ENCODE measurements at regions not wholly inside any gene's neighbourhood (a gene's known extent, or its start where the extent isn't known, plus 50 kb on each side); places are given as distances from the start of the nearest gene placed in this dataset.
"Not testable (repeated sequence)": the region's sequence is repeated elsewhere in the genome, so short reads cannot be mapped to it uniquely, and the experiment has no call there.

DNA sequence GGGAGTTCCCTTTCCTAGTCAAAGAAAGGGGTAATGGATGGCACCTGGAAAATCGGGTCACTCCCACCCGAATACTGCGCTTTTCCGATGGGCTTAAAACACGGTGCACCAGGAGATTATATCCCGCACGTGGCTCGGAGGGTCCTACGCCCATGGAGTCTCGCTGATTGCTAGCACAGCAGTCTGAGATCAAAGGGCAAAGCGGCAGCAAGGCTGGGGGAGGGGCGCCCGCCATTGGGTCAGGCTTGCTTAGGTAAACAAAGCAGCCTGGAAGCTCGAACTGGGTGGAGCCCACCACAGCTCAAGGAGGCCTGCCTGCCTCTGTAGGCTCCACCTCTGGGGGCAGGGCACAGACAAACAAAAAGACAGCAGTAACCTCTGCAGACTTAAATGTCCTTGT lies 683.3 kb upstream of the MIR17HG start:
- DNase-seq (ENCODE audit: low read depth), result not testable (repeated sequence)

DNA sequence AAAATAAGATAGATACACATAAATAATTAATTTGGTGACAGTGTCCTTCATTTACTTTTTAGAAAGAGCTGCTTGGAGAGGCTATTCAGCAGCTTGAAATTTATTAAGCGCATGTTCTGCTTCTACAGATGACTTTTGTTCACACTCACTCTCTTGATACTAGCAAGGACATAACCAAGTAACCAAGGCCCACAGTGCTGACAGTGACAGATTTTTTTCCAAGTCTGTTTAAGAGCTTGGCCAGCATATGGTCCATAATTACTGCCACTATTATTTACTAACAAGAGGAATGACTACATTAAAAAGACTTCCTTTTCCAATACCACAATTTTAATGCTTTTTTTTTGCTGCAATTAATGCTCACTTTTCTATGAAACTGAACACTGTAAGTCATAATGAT lies 673.7 kb upstream of the MIR17HG start:
- DNase-seq (ENCODE audit: low read depth), result no peak

DNA sequence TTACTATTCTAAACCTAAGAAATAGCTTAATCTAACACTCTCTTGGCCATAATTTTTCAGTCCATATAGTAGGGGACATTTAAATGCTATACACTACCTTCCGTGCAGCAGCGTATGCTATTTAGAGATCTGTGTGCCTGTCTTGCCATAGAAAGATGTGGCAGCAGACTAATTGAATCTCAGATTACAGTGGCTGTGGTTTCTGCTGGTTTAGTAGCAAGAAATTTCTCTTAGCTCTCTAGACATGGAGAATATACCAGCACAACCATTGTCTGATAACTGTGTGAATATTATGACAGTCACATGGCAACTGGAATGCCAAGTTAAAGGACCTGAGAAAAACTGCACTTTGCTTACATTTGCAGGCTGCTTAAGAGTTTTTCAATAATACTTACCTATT lies 672.4 kb upstream of the MIR17HG start:
- DNase-seq (ENCODE audit: low read depth), result no peak

DNA sequence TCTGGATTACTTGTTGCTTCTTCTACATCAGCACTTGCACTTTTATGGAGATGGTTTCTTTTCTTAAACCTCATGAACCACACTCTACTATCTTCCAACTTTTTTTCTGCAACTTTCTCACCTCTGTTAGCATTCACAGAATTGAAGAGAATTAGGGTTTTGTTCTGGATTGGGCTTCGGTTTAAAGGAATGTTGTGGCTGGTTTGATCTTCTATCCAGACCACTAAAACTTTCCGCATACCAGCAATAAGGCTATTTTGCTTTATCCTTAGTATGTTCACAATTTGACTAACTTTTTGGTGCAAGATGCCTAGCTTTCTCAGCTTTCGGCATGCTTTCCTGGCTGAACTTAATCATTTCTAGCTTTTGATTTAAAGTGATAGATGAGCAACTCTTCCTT lies 666.7 kb upstream of the MIR17HG start:
- DNase-seq (ENCODE audit: low read depth), result no peak

DNA sequence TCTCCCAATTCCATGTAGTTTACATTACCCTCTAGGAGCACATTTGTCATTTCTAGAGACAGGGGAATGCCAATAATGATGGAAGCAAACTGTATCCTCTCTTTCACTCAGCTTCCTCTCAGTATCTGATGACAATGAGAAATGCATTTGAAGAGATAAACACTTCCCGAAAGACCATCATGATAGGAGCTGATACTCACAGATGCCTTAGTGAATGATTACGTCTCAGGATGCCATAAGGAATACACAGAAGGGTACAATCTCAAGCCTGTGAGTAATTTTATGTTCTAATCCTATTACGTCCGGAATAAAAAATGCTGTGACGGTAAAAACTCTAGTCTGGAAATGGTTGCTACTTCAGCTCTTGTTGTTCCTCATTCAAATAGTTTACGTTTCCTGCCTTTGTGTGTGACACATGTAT lies 663.8 kb upstream of the MIR17HG start:
- no peak for DNase-seq (ENCODE audit: low read depth)

DNA sequence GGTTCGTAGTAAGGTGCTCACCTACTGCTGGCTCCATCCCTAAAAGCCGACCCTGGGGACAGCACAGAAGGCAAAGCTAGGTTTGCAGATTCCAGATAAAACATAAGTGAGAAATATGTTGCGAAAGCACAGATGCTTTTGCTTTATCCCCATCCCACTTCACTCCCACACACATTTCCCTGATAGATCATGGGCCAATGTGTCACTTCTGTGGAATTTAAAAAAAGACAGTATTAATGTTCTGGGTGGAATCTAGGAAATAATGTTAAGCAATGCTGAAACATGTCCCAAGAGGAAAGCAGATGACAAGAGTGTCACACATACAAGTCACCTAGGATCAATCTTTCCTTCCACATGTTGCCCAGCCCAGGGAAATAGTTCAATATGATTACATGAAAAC lies 661.0 kb upstream of the MIR17HG start:
- DNase-seq (ENCODE audit: low read depth), result no peak

DNA sequence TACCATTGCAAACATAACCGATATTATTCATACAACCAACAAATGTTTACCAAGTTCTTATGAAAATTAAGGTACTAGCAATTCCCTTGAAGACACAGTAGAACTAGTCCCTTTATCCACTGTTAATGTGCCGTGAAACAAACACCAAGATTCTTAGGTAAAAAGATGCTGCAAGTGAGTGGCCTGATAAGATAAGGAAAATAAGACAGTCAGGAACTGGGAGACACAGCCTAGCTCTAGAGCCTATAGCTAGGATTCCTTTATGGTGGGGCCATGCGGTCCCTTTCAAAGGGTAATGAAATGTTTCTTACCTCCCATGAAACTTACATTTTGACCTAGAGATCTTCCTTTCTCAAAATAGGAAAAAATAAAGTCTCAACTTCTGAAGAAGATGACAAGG lies 658.4 kb upstream of the MIR17HG start:
- DNase-seq (ENCODE audit: low read depth), result no peak

DNA sequence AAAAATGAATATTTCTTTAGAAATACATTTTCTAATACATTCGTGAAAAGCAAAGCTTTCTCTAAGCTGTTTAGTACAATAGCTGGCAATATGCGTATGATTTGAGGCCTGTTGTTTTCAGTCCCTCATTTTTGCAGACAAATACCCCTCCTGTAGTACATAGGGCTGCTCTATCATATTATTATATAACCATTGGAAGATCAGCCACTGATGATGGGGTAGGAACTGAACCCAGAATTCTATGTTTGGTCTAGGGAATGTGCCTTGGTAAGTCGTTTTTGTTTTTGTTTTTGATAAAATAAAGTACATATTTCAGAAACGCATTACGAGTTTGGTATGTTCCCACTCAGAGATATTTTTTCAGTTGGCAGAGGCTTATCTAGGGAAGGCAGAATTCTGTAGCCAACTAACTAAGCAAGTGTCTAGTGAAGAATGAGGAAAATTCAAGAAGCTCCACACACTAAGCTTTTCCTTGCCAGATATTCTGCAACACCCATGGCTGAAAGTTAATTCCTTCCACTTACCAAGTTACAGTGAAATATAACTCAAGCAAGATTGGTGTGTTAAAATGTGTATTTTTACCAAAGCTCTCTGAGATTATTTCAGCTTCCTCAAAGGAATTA lies 656.9 kb upstream of the MIR17HG start:
- no peak for DNase-seq (ENCODE audit: low read depth)

DNA sequence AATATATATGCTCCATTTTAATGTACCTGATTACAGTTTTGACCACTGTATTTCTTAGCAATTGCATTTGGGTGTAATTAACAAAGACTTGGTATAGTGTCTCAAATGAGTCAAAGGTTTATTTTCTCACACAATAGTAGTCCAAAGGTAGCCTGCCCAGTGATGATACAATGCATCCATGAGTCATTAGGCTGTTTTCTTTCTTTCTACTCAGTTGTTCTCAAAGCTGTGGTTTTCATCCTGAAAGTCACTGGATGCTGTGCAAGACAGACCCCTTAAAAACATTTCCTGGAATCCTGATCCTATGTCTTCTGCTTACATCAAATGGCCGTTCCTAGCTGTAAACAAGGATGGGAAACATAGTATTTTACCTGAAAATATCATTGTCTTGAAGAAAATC lies 651.2 kb upstream of the MIR17HG start:
- no peak for DNase-seq (ENCODE audit: low read depth)

DNA sequence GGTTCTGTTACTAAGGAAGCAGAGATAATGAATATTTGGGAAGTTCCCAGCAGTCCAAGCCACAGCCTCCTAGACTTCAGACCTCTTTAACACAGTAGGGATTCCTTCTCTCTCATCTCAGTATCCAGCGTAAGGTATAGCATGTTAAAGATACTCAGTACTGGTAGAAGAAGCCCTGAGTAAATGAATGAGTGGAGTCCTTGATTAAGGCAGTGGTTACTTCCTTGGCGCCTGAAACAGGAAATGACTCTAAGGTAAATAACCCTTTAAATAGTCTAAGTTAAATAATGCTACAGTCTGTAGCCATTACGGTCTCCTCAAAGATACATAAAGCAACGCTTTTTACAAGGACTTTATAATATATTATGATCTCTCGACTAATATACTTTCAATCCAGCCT lies 650.8 kb upstream of the MIR17HG start:
- DNase-seq (ENCODE audit: low read depth), result no peak

DNA sequence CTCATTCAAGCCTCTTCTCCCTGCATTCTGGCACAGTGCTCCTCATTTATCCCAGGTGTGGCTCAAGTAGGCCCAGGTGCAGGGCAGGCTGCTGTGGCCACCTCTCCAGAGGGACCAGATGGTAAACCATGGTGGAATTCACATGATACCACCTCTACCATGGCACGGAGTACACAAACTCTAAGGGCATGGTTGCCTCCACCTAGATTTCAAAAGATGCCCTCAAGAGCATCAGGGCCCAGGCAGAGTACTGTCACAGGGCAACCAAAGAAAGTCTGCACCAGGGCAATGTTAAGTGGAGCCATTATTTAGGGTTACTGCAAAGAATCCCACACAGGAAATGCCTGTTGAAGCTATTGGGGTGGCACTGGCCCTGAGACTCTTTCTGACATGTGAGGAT lies 647.1 kb upstream of the MIR17HG start:
- DNase-seq (ENCODE audit: low read depth), result no peak

DNA sequence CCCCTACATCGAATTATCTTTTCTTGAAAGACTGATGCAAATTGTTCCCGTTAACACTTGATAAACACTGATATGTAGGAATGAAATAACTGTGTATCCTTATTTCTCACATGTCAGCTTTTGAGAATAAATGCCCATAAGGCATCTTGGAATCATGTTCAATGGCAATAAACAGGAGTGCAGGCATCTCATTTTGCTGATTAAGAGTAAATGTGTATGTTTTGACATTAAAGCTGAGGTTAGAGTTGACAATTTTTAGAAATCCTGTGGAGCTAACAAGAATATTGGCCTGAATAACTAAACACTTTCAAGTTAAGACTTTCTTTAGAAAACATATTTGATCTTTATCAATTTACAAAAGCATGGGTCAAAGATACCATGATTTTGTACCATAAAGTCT lies 646.2 kb upstream of the MIR17HG start:
- DNase-seq (ENCODE audit: low read depth), result no peak

DNA sequence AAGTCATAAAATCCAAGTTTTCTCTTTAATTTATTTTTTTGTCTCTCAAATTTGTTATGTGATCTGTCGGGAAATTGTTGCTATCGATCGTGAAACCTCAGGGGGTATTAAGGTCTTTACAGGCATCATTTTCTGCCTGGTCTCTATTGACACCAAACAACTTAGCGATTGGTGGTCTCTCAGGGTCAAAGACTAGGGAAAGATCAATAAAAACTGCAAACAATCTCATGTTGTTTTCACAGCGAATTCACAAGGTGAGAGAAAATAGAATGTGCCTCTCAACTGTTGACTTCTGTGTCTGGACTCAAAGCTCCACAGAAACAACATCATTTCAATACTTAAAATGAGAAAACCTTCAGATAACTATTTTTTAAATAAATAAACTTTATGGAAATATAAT lies 645.4 kb upstream of the MIR17HG start:
- DNase-seq (ENCODE audit: low read depth), result no peak

DNA sequence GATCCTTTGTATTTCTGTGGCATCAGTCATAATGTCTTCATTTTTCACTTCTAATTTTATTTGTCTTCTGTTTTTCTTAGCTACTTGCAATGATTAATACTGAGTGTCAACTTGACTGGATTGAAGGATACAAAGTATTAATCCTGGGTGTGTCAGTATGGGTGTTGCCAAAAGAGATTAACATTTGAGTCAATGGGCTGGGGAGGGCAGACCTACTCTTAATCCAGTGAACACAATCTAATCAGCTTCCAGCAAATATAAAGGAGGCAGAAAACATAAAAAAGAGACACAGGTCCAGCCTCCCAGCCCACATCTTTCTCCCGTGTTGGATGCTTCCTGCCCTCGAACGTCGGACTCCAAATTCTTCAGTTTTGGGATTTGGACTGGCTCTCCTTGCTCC lies 640.9 kb upstream of the MIR17HG start:
- DNase-seq (ENCODE audit: low read depth), result no peak

DNA sequence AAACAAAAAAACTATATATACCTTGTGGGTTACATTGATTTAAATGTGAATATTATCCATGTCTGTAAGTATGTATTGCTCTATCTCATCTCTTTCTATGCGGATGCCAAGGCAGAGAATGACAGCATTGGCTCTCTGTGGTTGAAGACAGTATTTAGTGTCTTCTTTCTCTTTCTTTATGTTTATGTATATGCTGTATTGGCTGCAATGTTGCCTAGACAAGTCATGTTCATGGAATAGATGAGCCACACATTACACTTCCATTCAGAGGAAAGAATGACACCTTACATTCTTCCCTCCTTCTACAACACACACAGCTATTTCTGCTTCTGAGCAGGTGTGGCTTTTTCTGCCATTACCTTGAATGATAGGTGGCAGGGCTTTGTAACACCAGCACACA lies 639.4 kb upstream of the MIR17HG start:
- DNase-seq (ENCODE audit: low read depth), result no peak

DNA sequence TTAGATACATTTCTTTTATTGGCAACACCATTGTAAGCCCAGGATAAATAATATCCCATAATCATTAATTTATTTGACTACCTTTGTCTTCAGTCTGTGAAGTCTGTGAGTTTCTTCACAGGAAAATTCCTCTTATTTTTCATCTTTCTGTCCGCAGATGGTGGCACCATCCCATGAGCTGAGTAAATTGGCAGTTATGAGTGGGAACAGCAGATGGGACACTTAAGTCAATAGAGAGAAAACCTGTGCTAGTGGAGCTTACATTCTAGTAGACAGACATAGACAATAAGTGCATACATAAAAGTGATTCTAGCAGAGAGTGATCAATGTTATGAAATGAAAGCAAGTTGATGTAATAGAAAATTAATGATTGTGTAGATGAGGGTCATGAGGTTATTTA lies 638.2 kb upstream of the MIR17HG start:
- DNase-seq (ENCODE audit: low read depth), result no peak

DNA sequence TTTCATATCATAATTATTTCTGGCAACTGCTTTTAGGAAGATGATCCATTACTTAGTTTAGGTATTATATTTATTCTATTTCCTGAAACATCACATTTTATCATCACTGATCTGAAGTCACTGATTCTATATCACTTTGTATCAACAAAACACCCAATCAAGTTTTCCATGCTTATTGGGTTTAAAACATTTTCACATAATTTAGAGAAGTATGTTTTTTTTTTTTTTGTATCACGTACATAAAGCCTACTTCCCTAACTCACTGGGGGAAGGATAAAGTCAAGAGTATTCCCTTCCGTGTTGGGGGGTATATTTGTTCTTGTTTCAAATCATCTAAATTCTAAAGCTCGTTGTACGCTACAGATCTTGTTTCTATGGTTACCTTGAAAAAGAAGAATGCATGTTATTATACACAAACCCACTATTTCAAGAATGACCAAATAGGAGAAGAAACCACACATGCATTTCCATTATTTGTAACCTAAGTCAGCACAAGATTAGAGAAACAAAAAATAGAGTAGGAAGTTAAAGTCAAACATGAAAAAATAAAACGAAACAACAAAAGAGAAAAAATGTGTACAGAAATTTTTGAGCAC lies 637.2 kb upstream of the MIR17HG start:
- DNase-seq (ENCODE audit: low read depth), result no peak

DNA sequence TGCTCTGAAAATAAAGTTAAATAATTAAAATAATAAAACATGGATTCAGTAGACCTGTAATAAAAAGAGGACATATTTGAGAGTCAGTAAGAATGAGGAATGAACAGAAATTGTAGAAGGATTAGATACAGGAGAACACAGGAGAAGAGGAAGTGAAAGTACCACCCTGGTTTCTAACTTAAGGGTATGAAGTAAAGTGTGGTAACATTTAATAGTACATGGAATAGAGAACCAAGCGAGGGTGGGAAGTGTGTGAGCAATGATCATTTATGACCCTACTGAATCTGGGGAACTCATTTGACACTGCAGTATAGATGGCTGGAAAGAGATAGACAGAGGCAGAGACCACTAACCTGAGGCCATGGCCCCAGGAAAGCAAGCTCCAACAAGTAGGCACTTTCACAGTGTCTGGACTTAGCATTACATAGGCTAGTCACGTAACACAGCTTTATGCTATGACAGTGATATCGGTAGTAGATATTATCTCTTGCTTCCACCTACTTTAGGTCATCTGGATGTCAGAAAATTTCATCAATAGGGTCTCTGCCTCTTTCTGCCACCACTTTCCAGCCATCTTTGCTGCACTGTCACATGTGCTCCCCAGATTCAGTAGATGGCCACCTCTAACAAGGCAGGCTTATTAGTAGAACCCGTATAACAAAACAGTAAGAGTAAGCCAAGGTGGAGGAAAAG lies 633.9 kb upstream of the MIR17HG start:
- no peak for DNase-seq (ENCODE audit: low read depth)

DNA sequence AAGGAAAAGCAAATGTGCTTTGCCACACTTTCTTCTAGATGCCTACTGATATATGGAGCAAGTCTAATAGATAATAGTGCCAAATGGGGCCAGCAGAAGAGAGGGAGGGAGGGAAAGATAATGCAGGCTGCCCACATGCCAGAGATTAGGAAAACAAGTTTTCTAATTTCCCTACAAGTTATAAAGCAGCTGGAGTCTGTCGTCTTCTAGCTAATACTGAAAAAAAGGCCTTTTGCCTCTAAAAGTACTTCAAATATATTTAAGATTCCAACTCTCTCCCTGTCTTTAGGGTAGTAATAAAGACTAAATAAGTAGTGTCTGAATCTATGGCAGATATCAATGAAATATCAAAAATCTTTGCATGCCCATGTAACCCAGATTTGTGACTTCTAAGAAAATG lies 632.0 kb upstream of the MIR17HG start:
- no peak for DNase-seq (ENCODE audit: low read depth)

DNA sequence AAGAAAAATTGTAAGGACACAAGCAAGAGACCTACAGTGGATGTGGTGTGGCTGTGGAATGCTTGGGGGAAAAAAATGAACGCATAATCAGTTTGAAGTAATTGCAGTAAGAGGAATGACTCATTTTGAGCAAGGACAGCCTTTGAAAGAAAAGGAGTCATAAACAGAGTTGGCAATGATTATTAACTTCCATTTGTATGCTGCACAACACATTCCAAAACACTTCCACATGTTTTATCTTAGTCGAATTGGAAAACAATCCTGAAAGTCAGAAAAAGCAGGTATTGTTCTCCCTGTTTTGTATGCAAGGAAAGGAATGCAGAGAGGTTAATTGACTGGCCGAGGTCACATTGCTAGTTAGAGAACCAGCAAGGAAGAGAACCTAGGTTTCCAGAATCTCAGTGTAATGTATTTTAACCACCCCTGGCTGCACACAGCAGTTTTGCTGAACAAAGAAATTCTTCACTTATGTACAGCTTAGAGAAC lies 630.0 kb upstream of the MIR17HG start:
- DNase-seq (ENCODE audit: low read depth), result no peak

DNA sequence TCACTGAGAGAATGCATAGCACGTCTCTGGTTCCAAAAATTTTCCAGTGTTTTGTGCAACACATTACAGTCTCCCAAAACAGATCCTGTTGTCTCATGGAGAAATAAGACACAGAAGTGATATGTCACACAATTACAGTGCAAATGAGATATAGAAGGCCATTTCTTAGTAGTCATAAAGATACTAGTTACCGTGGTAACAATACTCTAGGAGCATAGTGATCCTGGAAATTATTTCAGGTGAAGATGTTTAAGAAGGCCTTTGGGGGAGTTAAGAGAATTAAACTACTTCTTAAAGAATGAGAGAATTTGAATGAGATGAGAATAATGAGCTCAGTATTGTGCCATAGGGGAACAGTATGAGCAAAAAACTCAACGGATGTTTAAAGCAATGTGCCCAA lies 628.0 kb upstream of the MIR17HG start:
- DNase-seq (ENCODE audit: low read depth), result no peak

DNA sequence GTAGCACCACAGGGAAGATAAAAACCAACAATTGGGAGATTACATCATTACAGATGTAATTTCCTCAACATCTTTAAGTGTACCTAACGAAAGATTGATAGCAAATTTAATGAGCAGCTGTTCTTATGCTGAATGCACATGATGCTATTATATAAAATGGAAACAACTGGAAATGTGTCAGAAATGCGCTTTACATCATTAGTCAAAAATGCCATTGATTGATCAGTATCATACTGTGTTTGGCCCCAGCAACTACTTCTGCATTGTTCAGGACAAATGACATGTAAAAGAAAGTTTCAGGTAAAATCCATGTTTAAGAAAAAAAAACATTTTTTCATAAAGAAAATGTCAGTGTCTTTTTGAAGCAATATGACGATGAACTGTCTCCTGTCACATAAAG lies 625.5 kb upstream of the MIR17HG start:
- no peak for DNase-seq (ENCODE audit: low read depth)

DNA sequence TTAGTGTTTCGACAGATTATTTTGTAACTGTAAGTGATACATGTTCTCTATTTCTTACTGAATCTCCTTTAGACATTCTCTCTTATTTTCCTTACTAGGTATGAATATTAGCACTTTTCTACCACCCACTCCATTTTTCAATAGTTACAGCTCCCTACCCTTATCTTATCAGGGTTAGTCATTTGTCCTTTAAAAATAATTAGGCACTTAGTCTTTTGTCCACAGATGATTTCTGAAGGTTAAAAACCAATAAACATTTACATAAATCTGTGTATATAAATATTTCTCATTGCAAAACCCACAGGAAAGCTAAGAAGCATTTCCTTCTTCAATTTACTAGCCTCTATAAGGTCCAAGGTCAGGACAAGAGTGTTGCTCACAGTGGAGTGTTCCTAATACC lies 624.1 kb upstream of the MIR17HG start:
- DNase-seq (ENCODE audit: low read depth), result no peak

DNA sequence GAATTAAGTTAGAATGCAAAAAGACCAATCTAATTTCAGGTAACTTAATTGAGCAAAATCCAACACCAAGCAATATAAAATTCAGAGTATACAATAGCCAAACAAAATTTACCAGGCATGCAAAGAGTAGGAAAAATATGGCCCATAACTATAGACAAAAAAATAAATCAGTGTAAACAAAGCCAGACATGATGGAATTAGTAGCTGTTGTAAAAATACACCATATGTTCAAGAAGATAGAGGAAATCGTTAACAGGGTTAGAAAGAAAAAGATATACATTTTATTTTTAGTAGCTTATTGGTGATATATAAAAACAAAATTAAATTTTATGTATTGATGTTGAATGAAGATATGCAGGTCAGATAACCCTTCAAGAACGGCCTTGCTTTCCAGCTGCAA lies 621.1 kb upstream of the MIR17HG start:
- DNase-seq (ENCODE audit: low read depth), result no peak

All from CMK (cell line).